GM18870 (cell line): ENCODE measurements at regions not wholly inside any gene's neighbourhood (a gene's known extent, or its start where the extent isn't known, plus 50 kb on each side); places are given as distances from the start of the nearest gene placed in this dataset.

Experiments
- ATAC-seq: cut with Tn5 transposase; IDR thresholded peaks from one replicate; pipeline ENCODE4 v1.9.1; 2021; ENCODE audit warnings: moderate library complexity; ENCODE audit not compliant: unreplicated experiment

- no peak for ATAC-seq
Observed at GRCh38 chr17:69605571-69605970, 191.1 kb downstream of the MAP2K6 start.

GRCh38 chr17:69606142-69606800 lies 191.8 kb downstream of the MAP2K6 start:
- no peak for ATAC-seq

DNA sequence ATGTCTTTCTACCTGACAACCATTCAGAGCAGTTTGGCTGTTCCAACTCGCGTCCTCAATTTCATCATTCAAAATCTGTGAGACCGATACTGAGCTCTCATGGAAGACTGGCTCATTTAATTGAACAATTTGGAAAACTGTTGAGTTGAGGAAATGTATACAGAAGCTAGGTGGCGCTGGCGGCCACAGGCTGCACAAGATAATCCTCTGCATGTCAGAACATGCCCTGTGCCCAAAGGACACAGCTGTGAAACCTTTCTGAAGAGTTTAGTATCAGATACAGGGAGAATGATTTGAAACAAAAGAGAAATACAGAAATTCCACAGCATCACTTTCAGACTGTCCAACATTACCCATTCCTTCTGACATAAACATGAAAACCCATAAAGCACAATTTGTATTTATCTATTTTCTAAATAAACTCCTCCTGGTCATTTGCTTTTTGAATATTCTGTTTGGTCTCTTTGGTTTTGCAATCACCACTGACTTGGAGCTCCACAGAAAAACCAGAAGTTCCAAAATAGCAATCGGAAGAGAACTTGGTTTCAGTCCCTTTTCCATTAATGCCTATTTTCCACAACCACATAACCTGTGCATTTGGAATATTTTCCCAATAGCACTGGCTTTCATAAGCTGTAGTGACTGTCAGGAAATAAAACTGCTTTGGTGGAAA lies 192.8 kb downstream of the MAP2K6 start:
- peak; percentile 87 for ATAC-seq

GRCh38 chr17:69608141-69608540 lies 193.6 kb downstream of the MAP2K6 start:
- no peak for ATAC-seq

DNA sequence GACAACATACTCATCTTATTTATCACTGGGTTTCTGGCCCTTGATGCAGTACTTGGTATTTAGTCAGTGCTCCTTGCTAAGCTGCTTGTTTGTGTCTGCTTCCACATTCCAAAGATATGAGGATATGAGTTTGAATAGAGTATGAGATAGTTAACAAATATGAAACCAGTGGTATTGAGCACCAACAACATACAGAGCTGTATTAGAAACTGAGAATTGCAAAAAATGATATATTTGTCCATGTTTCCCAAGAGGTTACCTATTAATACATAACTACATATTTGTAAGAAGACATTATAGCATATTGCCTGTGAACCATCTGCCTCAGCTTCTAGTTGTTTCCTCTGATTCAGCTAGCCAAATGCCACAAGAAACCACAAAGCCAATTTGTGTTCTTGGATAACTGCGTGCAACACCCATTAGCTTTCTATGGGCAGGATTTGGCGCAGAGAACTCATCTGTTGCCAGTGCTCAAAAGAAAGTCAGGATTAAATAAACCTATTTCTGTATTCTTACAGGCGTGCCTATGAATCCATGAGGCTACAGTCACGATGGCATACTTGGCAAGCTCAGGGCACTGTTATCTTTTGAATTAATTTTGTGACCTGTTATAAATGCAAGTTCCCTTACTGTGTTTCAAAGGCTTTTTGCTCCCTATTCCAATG lies 194.4 kb downstream of the MAP2K6 start:
- ATAC-seq, result no peak

- ATAC-seq, result no peak
Observed at GRCh38 chr17:69609473-69610305, 195.2 kb downstream of the MAP2K6 start.

GRCh38 chr17:69620363-69620762 lies 205.9 kb downstream of the MAP2K6 start:
- no peak for ATAC-seq

- no peak for ATAC-seq
Observed at GRCh38 chr17:69625474-69625873, 211.0 kb downstream of the MAP2K6 start.

- ATAC-seq, result no peak
Observed at GRCh38 chr17:69630056-69630635, 215.6 kb downstream of the MAP2K6 start.

GRCh38 chr17:69634844-69635243 lies 220.3 kb downstream of the MAP2K6 start:
- no peak for ATAC-seq

GRCh38 chr17:69637446-69638156 lies 223.1 kb downstream of the MAP2K6 start:
- ATAC-seq, result no peak

DNA sequence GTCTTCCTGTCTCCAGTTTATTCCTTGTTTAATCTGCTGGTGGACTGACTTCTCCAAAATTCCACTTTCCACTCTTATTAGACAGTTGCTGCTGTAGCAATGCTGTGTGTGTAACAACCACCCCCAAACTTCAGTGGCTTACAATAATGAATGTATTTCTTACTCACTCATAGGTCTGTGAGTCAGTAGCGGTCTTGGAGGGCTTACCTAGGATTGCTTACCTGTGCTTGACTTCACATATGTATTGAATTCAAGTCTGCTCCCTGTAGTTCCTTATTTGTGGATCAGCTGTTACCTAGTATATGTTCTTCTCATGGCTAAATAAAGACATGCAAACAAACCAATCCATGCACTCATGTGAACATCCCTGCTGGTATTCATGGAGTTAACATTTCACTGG lies 224.6 kb downstream of the MAP2K6 start:
- no peak for ATAC-seq

GRCh38 chr17:69640073-69640472 lies 225.6 kb downstream of the MAP2K6 start:
- ATAC-seq, result no peak

DNA sequence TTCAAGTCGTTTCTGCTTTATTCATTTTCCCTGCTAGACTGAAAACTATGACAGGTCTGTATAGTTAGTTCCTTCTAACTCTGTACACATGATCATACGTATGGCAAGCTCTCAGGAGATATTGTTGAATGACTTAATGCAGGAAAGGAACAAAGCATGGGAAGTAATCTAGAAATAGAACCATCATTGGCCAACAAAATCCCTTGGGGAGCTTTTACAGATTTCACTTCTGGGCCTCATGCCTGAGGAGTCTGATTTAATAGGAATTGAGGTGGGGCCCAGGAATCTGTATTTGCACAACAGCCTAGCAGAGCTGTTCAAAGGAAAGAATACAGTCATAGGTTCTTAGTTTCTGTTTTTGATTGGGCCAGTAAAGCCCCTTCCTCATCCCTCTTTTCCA lies 229.2 kb downstream of the MAP2K6 start:
- no peak for ATAC-seq

- no peak for ATAC-seq
Observed at GRCh38 chr17:69646729-69647128, 232.2 kb downstream of the MAP2K6 start.

DNA sequence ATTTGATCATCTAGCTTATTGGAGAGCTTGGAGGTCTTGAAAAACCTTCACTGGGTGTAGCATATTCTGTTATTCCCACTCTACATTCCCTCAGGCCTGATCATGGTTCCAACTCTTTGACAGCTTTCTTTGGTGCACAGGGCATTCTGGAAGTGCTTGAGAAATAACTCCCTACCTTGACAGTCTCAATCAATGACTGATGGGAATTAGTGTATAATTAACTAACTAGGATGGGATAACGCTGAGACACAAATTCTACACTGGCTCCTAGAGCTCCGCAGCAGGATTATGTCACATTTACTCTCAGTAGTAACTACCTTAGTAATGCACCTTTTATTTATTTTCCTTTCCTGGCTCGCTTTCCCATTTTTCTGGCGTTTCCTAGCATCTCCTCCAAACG lies 236.4 kb downstream of the MAP2K6 start:
- ATAC-seq, result no peak

DNA sequence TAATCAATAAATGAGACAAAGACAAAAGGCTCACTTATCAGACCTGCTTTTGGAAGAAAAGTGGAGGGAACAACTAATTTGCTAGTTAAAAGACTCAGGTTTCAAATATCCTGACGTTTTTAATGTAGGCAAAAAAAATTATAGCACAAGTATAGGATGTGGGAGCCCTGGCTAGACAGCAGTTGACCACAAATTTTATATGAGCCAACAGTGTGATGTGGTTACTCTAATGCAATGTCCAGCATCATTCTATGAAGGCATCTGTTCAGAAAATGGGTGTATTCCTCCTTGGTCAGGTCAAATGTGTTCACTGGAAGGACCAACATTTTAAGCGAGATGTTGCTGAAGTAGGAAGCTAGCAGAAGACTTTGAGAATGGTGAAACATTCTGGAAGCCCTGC lies 237.4 kb downstream of the MAP2K6 start:
- no peak for ATAC-seq

DNA sequence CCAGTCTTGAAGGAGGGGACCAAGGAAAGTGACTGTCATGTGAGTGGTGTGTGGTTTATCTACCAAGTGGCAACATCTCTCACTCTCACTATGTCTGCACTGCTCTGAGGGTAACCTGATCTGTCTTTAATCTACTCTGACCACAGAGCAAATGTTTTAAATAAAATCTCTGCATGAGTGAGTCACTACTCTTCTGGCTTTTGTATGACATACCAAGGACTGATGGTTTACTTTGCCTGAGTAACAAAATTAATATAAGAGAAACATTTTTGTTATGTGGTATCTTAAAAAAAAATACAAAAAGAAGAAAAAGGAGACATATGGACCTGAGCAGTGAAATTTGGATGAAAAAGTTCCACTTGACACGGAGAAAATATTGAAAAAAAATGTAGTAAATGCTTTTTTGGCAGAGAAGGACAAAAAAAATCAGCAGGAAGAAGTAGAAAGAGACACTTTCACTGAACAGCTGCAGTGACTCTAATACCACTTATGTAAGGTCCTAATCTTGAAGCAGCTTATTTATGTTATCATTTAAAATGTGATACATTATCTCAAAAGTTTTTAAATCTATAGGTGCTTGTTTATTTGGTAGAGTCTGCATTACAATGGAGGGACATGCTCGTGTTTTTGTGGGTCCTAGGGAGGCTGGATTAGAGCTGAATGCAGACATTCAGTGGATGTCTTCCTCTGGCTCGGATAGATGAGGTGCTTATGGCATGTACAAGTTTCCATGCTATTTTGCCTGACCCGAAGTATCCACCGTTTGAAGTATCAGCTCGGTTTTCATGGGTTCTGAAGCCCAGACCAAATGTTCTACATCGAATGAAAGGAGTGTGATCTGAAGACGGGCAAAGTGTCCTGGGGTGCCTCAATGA lies 240.7 kb downstream of the MAP2K6 start:
- no peak for ATAC-seq

DNA sequence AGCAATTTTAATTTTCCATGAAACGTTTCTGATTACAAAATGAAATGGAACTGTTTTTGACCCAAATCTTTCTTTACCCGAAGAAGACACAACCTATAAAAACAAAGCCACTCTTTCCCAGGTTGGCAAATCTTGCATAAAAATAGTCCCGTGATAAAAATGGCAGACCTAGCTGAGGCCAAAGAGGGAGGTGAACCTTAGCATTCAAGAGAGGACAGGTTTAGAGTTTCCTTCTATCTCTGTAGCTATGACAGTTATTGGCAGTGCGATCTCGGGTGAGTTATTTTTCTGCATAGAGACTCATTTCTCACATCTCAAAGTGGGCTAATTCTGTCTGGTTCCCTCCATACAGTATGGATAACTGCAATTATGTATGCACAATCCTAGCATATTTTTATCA lies 241.4 kb downstream of the MAP2K6 start:
- no peak for ATAC-seq
